ENCODE measurements at regions not wholly inside any gene's neighbourhood (a gene's known extent, or its start where the extent isn't known, plus 50 kb on each side); places are given as distances from the start of the nearest gene placed in this dataset.

DNA sequence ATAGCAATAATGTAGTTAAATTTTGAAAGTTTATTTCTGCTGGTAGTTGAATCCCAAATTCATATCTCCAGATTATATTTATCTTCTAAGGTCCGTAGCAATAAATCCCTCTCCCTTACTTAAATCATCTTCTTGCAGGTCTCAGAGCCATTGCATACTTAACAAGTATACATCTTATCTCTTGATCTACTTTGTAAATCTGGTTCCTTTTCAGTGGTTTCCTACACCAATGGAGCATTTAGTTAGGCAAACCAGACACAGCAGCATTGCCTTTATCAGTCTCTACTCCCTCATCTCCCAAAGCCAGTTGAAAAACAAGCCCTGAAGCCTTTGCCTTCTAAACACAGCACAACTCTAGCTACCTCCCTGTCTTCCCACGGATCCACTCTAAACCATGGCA lies 440.9 kb downstream of the CNTN6 start:
- Histone ChIP-seq H3K9ac (ENCODE audit: low read length in 3 of 3) (no peak overlapping the region), H3K27ac (ENCODE audit: low read depth in 2 of 2, low read length in 2 of 2) (no peak overlapping the region), H3K27me3 (ENCODE audit: control insufficient read depth, insufficient read depth, low read length) (no peaks in the 10 kb centered on the region), H3K36me3 (ENCODE audit: control insufficient read depth in 2 of 3, insufficient read depth in 3 of 3, low read length in 3 of 3) (no peaks in the 10 kb centered on the region), H3K4me3 (ENCODE audit: low read length in 3 of 3) (no peak overlapping the region), H3K9me3 (ENCODE audit: control insufficient read depth in 2 of 3, insufficient read depth in 1 of 3, low read length in 3 of 3) (peaks cover 0 to 5% (median 0%) of the 10 kb centered on the region in 3 donors), H3K4me1 (ENCODE audit: control insufficient read depth in 2 of 3, insufficient read depth in 2 of 3, low read depth in 1 of 3, low read length in 3 of 3) (peaks cover 0 to 5% (median 0%) of the 10 kb centered on the region in 3 donors)
- no peak for DNase-seq
- TF ChIP-seq, protein P1, sequence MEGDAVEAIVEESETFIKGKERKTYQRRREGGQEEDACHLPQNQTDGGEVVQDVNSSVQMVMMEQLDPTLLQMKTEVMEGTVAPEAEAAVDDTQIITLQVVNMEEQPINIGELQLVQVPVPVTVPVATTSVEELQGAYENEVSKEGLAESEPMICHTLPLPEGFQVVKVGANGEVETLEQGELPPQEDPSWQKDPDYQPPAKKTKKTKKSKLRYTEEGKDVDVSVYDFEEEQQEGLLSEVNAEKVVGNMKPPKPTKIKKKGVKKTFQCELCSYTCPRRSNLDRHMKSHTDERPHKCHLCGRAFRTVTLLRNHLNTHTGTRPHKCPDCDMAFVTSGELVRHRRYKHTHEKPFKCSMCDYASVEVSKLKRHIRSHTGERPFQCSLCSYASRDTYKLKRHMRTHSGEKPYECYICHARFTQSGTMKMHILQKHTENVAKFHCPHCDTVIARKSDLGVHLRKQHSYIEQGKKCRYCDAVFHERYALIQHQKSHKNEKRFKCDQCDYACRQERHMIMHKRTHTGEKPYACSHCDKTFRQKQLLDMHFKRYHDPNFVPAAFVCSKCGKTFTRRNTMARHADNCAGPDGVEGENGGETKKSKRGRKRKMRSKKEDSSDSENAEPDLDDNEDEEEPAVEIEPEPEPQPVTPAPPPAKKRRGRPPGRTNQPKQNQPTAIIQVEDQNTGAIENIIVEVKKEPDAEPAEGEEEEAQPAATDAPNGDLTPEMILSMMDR (IDR thresholded peaks at IDR 0.05; ENCODE audit: borderline replicate concordance, extremely low read depth, insufficient read depth): no peak
- intact Hi-C loops (cut with DNase I): no loop called here
- FAIRE-seq: no peak

DNA sequence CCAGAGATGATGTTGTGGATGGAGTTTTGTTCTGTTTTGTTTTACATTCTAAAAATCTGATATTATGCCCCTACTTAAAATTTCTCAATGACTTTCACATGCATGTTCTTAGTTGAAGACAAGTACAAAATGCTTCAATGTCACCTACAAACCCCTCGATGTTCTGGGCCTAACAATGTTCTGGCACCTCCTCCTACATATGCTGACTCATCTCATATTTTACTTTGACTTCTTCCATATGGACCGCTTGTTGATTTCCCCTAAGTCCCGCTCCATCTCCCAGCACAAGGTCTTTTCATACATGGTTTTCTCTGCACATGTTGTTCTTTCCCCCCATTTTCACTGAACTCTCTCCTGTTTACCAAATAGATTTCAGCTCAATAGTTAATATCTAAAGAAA lies 441.4 kb downstream of the CNTN6 start:
- Histone ChIP-seq H3K4me3 (ENCODE audit: low read length in 3 of 3) (no peak overlapping the region), H3K27me3 (ENCODE audit: control insufficient read depth, insufficient read depth, low read length) (no peaks in the 10 kb centered on the region), H3K9ac (ENCODE audit: low read length in 3 of 3) (no peak overlapping the region), H3K9me3 (ENCODE audit: control insufficient read depth in 2 of 3, insufficient read depth in 1 of 3, low read length in 3 of 3) (peaks cover 0 to 5% (median 0%) of the 10 kb centered on the region in 3 donors), H3K27ac (ENCODE audit: low read depth in 2 of 2, low read length in 2 of 2) (no peak overlapping the region), H3K4me1 (ENCODE audit: control insufficient read depth in 2 of 3, insufficient read depth in 2 of 3, low read depth in 1 of 3, low read length in 3 of 3) (peaks cover 0 to 5% (median 0%) of the 10 kb centered on the region in 3 donors), H3K36me3 (ENCODE audit: control insufficient read depth in 2 of 3, insufficient read depth in 3 of 3, low read length in 3 of 3) (no peaks in the 10 kb centered on the region)
- TF ChIP-seq, protein P1 (IDR thresholded peaks at IDR 0.05; ENCODE audit: borderline replicate concordance, extremely low read depth, insufficient read depth): no peak
- FAIRE-seq (no peak), DNase-seq (no peak)
- intact Hi-C loops (cut with DNase I): no loop called here

DNA sequence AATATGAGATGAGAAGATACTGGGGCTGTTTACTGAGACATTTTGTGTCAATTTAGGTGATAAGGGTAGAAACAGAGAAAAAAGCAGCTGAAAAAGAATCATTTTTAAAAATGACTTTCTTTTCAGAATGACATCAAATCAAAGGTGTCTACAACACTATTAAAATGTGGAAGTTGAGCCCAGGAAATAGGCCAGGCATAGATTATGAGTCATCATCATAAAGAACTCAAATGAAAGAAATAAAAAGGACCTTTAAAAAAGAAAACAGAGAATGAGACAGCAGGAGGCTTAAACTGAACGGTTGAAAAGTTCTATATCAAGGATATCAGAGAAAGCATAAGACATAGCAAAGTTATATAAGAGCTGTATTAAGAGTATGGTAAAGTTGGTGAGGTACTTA lies 442.5 kb downstream of the CNTN6 start:
- H3K4me3 ChIP-seq (ENCODE audit: low read length in 3 of 3): no peak overlapping the region
- peaks cover 0 to 5% (median 0%) of the 10 kb centered on the region in 3 donors for H3K4me1 ChIP-seq (ENCODE audit: control insufficient read depth in 2 of 3, insufficient read depth in 2 of 3, low read depth in 1 of 3, low read length in 3 of 3)
- no peak overlapping the region for H3K9ac ChIP-seq (ENCODE audit: low read length in 3 of 3)
- H3K27me3 ChIP-seq (ENCODE audit: control insufficient read depth, insufficient read depth, low read length): no peaks in the 10 kb centered on the region
- no peak overlapping the region for H3K27ac ChIP-seq (ENCODE audit: low read depth in 2 of 2, low read length in 2 of 2)
- peaks cover 0 to 5% (median 0%) of the 10 kb centered on the region in 3 donors for H3K9me3 ChIP-seq (ENCODE audit: control insufficient read depth in 2 of 3, insufficient read depth in 1 of 3, low read length in 3 of 3)
- no peak for DNase-seq
- H3K36me3 ChIP-seq (ENCODE audit: control insufficient read depth in 2 of 3, insufficient read depth in 3 of 3, low read length in 3 of 3): no peaks in the 10 kb centered on the region
- no peak for FAIRE-seq
- TF ChIP-seq, protein P1 (IDR thresholded peaks at IDR 0.05; ENCODE audit: borderline replicate concordance, extremely low read depth, insufficient read depth): no peak
- intact Hi-C loops (cut with DNase I): no loop called here

DNA sequence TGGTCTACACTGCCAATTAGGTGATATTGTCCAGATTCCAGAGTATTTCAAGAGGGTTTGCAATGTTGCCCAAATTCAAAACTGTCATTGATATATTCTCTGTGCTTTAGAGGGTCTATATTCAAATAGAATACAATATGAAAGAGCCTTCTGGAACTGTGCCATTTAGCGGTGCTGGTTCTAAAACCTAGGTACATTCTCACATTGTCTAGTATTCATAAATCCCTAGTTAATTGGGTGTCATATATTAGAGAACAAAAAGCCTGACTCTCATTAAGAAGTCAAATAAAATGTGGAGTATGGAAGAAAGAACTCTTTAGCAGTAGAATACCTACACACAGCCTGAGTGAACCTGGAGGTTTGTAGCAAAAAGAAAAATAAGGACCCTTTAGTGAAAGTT lies 447.9 kb downstream of the CNTN6 start:
- H3K4me1 ChIP-seq (ENCODE audit: control insufficient read depth in 2 of 3, insufficient read depth in 2 of 3, low read depth in 1 of 3, low read length in 3 of 3): no peaks in the 10 kb centered on the region
- H3K9ac ChIP-seq (ENCODE audit: low read length in 3 of 3): no peak overlapping the region
- H3K4me3 ChIP-seq (ENCODE audit: low read length in 3 of 3): no peak overlapping the region
- no peaks in the 10 kb centered on the region for H3K27me3 ChIP-seq (ENCODE audit: control insufficient read depth, insufficient read depth, low read length)
- TF ChIP-seq, protein P1 (IDR thresholded peaks at IDR 0.05; ENCODE audit: borderline replicate concordance, extremely low read depth, insufficient read depth): no peak
- H3K9me3 ChIP-seq (ENCODE audit: control insufficient read depth in 2 of 3, insufficient read depth in 1 of 3, low read length in 3 of 3): peaks cover 0 to 5% (median 0%) of the 10 kb centered on the region in 3 donors
- intact Hi-C loops (cut with DNase I): no loop called here
- DNase-seq (no peak), FAIRE-seq (no peak)
- no peaks in the 10 kb centered on the region for H3K36me3 ChIP-seq (ENCODE audit: control insufficient read depth in 2 of 3, insufficient read depth in 3 of 3, low read length in 3 of 3)
- no peak overlapping the region for H3K27ac ChIP-seq (ENCODE audit: low read depth in 2 of 2, low read length in 2 of 2)

All from kidney (tissue), 13 donors.